ENCODE measurements at regions not wholly inside any gene's neighbourhood (a gene's known extent, or its start where the extent isn't known, plus 50 kb on each side); places are given as distances from the start of the nearest gene placed in this dataset.
"Not testable (repeated sequence)": the region's sequence is repeated elsewhere in the genome, so short reads cannot be mapped to it uniquely, and the experiment has no call there.

DNA sequence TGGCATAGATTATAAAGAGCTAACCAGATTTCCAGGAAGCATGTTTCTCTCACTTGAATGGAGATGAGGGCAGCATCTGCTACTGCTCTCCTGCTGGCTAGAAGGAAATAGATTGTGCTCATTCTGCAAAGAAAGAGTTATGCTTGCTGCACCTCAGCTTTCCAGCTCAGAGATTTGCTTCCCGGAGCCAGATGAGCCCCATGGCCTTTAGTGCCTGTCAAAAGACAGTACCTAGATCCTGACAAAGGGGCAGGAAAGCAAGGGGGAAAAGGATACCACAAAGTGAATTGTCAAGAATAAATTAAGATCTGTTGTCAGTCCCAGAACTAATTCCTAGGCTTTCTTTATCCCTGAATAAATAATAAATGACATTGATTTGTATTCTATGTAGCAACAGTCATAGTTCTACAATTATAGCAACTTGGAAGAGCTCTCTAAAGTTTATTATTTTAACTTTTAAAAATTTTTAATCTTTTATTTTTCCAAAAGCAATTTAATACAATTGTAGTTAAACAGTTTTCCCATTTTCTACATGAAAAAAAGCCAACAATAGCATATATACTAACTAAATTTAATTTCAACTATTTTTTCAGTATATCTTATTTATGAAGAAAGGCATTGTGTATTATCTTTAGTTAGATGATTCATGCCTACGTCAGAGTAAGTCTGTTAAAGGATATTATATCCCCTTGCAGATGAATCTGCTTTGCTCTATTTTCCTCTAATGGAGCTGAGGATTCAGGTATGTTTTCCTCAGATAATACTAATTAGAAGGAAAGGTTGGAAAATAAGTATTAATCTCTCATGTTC lies 306.1 kb upstream of the DDI1 start:
- DNase-seq (ENCODE audit: low spot score) = no peak

DNA sequence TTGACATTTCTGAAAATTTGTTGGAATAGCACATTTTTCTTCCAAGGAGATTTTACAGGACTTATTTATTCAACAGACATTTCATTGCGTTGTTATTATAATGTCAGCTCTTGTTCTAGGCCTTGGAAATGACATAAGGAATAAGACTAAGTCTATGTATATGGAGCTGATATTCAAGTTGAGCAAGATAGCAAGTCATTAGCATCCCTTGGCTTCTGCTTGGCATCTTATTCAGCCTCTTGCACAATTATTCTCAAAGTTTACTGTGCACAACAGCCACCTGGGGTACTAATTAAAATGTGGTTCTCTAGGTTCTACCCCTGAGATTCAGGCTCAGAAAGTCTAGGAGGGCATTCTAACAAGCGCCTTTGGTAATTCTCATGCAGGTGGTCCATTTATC lies 304.8 kb upstream of the DDI1 start:
- no peak for DNase-seq (ENCODE audit: low spot score)

DNA sequence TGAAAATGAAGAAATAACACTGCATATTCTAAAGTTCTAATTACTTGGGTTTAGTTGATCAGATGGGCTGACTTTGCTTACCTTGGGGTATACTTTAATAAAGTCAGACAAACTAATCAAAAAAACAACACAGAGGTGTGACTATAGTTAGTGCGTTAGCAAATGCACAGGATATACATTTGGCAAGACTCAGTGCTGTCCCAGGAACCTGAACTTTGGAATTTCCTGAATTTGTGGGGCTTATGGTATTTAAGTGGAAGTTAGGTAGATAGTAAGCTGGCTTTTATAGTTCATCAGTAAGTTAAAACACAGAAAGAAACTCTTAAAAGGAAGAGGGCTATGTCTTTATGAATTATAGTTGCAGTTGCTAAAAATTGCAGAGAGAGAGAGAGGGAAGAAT lies 302.6 kb upstream of the DDI1 start:
- no peak for DNase-seq (ENCODE audit: low spot score)

DNA sequence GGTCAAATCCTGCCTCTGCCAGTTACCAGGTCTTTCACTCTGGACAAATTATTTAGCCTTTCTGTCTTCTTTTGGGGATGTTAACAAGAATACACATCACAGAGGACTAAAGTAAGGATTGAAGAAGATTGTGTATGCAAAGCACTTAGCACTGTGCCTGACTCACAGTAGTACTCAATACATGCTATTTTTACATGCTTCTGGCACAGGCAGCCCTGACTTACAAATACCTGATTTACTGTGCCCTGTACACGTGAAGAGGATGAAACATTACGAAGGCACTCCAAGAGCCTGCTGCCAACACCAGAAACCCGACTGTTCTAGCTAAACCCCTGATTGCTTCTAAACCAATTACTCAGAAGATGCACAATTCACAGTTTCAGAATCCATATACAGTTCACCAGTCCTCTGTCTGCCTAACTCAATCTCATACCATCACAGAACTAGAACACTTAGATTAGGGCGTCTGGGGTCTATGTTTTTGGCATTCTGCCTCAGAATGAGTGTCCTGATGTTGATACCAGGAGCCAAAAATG lies 300.9 kb upstream of the DDI1 start:
- no peak for DNase-seq (ENCODE audit: low spot score)

DNA sequence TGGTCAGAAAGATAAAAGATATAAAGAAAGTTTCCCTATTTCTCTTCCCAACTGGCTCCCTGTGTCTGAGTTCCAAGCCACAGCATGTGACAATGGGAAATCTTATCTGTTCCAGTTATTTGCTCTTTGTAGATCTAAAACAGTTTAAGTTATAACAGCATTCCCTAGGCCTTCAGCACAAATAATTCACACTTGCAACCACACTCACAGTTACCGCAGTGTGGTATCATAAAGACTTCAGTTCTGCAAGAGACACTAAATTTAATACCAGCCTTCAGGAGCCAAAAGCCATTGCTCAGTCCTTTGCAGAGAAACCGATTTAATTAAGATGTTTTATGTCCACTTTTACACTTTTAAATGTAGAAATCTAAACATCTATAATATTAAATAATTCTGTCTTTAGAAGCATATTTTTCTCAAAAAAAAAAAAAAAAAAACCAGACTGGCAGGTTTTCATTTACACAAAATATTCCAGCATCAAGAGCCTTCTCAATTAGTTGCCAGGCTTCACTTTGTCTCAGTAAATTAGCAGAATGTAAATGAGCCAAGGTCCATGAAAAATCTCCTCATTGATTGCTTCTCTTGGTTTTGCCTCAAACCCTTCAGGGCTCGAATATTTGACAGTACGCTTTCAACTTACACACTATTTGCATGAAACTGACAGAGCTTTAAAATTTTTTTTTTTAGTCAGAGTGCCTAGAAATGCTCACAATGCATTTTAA lies 300.0 kb upstream of the DDI1 start:
- DNase-seq (ENCODE audit: low spot score) = no peak

DNA sequence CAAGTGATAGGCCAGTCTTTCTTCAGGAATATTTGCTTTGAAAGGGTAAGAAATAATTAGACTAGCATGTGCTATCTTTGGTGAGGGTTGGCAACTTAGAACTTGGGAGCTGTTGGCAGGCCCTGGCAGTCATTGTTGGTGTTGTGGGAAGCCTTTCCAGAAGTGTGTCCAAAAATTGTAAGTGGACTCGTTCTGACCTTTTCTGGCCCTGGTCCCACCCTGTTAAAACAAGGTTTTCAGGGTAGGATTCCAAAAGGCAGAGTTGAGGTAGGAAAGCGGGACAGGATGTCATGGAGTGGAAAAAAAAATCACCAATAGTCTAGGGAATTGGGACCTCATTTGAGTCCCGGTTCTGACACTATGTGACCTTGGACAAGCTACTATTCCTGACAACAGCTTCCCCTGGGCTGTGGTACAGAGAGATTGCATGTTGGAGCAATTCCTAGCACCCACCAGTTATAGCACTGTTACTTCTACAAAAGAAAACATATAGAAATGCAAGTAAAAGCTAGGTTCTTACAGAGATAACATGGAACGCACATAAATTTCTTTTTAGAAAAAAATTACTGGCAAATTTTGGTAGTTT lies 299.3 kb upstream of the DDI1 start:
- no peak for DNase-seq (ENCODE audit: low spot score)

DNA sequence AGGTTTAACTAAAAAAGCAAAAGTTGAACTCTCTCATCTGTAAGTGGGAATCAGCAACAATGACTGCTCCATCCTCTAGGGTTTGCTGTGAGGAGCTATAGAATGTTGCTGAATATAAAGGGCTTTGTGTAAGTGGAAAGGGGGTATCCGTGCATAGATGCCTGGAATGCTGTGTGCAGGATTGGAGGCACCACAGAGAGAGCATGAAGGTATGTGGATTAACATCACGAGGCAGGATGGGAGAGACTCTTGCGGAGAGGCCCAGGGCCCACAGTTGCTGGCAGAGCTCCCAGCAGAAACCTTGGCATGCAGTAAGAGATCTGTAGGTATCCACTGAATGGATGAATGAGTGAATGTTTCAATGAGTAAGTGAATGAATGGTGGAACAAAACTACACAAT lies 298.7 kb upstream of the DDI1 start:
- DNase-seq (ENCODE audit: low spot score) = no peak

DNA sequence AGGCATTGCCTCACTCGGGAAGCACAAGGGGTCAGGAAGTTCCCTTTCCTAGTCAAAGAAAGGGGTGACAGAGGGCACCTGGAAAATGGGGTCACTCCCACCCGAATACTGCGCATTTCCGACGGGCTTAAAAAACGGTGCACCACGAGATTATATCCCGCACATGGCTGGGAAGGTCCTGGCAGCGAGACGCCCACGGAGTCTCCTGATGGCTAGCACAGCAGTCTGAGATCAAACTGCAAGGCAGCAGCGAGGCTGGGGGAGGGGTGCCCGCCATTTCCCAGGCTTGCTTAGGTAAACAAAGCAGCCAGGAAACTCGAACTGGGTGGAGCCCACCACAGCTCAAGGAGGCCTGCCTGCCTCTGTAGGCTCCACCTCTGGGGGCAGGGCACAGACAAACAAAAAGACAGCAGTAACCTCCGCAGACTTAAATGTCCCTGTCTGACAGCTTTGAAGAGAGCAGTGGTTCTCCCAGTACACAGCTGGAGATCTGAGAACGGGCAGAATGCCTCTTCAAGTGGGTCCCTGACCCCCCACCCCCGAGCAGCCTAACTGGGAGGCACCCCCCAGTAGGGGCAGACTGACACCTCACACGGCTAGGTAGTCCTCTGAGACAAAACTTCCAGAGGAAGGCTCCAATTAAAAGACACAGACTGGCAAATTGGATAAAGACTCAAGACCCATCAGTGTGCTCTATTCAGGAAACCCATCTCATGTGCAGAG lies 297.2 kb upstream of the DDI1 start:
- DNase-seq (ENCODE audit: low spot score) = not testable (repeated sequence)

DNA sequence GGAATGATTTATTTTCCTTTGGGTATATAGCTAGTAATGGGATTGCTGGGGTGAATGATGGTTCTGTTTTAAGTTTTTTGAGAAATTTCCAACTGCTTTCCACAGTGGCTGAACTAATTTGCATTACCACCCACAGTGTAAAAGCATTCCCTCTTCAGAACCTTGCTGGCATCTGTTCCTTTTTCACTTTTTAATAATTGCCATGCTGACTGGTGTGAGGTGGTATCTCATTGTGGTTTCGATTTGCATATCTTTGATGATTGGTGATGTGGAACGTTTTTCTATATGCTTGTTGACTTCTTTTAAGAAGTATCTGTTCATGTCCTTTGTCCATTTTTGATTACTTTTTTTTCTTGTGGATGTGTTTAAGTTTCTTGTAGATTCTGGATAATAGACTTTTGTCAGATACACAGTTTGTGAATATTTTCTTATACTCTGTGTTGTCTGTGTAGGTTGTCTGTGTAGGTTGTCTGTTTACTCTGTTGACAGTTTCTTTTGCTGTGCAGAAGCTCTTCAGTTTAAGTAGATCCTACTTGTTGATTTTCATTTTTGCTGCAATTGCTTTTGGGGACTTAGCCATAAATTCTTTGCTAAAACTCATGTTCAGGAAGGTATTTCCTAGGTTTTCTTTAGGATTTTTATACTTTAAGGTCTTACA lies 291.8 kb upstream of the DDI1 start:
- DNase-seq (ENCODE audit: low spot score) = no peak

DNA sequence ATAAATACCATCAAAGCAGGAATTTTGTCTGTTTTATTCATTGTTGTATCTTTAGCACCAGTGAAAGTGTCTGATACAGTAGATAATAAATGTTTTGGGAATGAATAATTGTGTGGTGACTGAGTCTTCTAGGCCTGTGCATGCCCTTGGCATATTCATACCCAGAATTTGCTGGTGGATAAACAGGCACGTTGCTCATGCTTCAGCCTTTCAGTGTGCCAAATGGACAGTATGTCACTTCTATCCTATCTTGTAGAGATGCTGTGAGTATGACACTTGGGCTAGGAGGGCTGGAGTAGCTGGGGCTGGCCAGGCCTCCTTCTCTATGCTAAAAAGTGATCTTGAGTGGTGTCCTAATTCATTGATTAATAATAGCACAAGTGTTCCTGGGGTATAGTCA lies 287.3 kb upstream of the DDI1 start:
- no peak for DNase-seq (ENCODE audit: low spot score)

DNA sequence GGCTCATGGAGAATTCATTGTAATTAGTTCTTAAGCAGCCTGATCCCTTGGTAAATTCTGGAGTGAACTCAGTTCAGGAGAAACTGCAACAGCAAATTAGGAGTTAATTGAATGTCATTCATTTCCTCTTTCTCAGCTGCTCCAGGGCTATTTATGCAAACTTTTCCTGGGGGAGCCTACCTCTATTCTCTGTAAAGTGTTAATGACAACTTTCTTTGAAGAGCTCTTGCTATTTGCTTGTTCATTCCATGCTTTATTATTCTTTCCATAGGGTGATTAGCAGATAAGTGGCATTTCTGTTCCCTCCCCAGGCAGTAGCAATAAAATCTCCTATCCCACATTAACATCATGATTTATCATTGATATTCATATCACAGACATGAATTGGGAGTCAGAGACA lies 267.6 kb upstream of the DDI1 start:
- no peak for DNase-seq (ENCODE audit: low spot score)

DNA sequence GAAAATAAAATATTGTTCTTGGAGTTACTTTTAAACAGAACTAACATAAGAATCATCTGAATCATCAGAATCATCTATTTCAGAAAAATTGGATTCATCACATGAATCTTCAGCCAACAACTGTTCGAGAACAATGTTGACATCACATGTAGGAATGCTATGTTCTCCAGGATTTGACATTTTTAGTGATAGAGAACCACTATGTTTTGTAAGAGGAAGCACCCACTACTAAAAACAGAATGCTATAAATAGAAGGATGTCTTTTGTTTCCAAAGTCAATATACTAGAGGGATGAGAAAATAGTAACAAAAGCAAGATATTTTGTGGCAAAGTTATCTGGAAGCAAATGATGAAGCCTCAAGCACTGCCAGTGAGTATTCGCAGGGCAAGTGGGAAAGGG lies 263.4 kb upstream of the DDI1 start:
- DNase-seq (ENCODE audit: low spot score) = no peak

DNA sequence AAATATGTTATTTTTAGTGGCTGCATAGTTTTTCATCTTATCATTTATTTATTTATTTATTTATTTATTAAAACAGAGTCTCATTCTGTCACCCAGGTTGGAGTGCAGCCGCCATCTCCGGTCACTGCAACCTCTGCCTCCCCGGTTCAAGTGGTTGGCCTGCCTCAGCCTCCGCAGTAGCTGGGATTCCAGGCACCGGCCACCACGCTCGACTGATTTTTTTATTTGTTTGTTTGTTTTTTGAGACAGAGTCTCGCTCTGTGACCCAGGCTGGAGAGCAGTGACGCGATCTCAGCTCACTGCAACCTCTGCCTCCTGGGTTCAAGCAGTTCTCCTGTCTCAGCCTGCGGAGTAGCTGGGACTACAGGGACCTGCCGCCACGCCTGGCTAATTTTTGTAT lies 262.9 kb upstream of the DDI1 start:
- no peak for DNase-seq (ENCODE audit: low spot score)

DNA sequence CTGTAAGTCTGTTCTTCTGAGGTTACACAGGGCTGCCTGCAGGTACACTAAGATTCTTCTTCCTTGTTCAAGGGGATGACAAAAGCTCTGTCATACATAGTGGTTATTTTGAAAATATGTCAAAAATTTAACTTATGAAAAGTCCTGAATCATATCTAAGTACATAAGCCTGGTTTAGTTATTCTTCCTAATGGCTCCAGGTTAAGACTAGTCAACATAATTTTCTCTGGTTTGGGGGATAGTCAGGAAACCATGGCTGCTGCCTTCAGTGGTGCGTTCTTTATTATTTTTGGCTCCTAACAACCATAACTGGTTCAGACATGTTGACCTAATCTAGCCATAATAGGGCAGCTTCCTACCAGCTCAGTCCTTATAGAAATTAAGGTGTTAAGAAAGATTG lies 257.4 kb upstream of the DDI1 start:
- DNase-seq (ENCODE audit: low spot score) = no peak

DNA sequence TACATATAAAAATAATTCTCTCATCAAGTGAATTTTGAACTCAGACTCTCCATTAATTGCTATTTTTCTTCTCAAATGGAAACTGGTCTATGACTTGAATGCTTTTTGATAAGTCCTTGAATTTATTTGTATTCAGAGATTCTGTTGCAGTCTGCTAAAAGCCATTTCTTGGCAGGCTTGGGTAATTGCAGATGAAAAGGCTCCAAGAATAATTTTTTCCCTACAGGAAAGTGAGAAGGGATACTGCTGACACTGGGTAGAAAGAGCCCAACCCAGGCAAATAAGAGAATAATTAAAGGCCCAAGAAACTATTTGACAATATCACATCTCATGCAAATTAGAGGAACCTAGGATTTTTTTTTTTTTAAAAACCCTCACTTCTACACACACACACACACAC lies 246.5 kb upstream of the DDI1 start:
- DNase-seq (ENCODE audit: low spot score) = no peak

DNA sequence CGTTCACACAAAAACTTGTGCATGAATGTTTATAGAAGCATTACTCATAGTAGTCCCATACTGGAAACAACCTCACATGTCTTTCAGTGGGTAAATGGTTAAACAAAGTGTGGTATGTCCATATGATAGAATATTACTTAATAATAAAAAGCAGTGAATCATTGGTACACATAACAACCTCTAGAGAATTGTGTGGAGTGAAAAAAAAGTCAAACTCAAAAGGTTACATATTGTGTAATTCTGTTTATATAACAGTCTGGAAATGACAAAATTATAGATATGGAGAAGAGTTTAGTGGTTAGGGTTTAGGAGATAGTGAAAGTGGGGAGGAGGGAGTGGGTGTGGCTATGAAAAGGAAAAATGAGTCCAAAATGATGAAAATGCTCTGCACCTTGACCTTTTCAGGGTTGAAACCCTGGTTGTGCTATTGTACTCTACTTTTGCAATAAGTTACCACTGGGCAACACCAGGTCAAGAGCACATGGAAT lies 243.4 kb upstream of the DDI1 start:
- DNase-seq (ENCODE audit: low spot score) = no peak

DNA sequence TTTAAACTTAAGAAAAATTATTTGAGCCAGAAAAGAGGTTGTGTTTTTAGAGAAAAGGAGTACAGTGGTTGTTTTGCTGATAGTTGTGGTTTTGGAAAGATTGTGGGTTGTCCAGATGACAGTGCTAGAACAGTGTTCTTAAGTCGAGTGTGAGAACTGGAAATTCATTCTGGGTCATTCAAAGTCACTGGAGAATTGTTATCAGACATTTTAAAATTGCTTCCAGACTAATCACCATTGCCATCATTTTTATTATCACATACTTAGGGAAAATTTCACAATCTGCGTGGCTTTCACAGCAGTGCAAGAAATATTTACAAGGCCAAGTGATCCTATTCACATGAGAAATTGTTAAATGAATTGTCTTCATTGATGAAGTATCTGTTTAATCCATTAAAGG lies 242.2 kb upstream of the DDI1 start:
- no peak for DNase-seq (ENCODE audit: low spot score)

DNA sequence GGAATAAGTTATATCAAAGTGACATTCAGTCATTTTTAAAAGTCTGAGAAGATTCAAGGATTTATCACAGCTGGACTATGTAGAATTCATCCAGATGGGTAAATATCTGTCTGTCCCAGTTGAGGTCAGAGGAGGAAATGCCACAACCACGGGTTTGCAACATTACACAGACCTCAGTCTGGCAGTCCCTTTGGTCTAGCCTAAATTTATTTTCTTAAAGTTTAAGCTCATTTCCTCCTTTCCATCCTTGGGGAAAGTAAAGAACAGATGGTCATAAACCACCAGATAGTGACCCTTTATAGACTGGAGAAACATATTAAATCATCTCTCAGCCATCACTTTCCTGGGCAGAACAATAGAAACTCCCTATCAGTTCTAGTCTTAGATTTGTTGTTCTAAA lies 238.4 kb upstream of the DDI1 start:
- no peak for DNase-seq (ENCODE audit: low spot score)

DNA sequence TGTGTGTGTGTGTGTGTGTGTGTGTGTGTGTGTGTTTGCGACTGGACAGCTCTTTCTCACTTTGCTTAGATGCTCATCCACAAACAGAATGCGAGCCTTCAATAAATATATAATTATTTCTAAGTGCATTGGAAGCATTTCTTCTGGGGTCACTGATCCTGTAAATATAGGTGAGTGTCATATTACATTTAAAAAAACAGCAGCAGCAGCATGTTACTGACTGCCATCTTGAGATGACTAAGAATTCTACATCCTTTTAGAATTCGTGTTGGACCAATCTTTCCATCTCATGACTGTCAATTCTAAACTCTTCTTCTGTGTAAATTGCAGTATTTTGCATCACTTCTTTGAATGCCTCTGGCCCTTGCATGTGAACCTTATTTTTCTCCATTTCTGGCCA lies 238.0 kb upstream of the DDI1 start:
- no peak for DNase-seq (ENCODE audit: low spot score)

DNA sequence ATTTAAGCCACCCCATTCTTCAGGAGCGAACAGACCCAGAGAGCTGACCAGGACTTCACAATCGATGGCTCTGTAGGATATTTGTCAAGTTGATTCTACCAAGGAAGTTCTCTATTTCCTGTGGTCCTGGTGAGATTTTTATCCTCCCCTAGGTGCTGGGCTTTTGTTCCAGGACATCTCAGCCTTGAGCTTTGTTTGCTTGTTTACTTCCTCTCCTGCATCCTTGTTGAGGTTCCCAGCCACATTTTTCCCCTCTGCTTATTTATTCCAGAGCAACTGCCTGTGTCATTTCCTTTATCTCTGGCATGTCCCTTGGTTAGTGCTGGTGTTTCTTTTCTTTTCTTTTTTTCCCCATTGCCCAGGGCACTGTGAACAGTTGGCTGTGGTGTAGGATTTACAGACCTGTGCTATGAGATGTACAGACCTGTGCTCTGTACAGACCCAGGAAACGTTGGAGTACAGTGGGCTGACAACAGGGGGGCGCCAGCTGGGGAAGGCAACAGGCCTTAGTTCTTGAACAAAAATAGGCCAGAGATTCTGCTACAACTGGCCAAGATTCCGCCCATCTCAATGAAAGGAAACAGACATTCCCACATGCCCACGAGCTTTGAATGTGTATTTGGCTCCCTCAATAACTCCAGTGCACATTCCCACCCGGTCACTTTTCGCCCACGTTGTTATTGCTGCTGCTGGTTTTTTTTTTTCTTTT lies 235.9 kb upstream of the DDI1 start:
- DNase-seq (ENCODE audit: low spot score) = no peak

DNA sequence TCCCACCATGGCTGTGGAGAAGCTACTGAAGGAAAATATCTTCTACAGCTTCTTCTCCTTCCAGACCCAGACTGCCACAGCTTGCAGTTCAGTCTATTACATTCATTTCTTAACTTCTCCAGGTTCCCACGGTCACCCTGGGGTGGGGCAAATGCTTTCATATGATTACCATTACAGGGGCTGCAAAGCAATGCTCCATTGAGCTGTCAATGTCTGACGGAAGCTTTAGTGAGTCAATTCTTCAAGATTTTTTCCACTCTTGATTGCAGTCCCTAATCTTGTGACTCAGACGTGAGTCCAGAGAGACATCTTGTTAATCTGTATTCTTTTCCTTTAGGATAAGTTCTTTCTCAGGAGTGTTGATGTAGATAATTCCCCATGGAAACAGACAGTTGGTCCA lies 233.4 kb upstream of the DDI1 start:
- DNase-seq (ENCODE audit: low spot score) = no peak
